ENCODE measurements at regions not wholly inside any gene's neighbourhood (a gene's known extent, or its start where the extent isn't known, plus 50 kb on each side); places are given as distances from the start of the nearest gene placed in this dataset.

- TF ChIP-seq SNAPC4 (CRISPR knock-in tag; IDR thresholded peaks at IDR 0.05), result no peak
- peak; percentile 56 for TF ChIP-seq ZNF18 (CRISPR knock-in tag; IDR thresholded peaks at IDR 0.05; ENCODE audit: insufficient replicate concordance)
- TF ChIP-seq GATA4 (IDR thresholded peaks at IDR 0.05; ENCODE audit: borderline replicate concordance, low read depth), result peak; percentile 51; the same call in 1 of the 2 replicates
- peak; percentile 54; the same call in 1 of the 2 replicates for TF ChIP-seq ZBTB43 (CRISPR knock-in tag; conservative IDR thresholded peaks at IDR 0.05)
- peak; percentile 92 for TF ChIP-seq HNF4A (CRISPR knock-in tag; IDR thresholded peaks at IDR 0.05)
- TF ChIP-seq THAP11 (CRISPR knock-in tag; IDR thresholded peaks at IDR 0.05), result no peak
- TF ChIP-seq RARA (CRISPR knock-in tag; IDR thresholded peaks at IDR 0.05), result peak; percentile 59; the same call in 1 of the 2 replicates
- TF ChIP-seq CREBL2 (CRISPR knock-in tag; IDR thresholded peaks at IDR 0.05; ENCODE audit: borderline replicate concordance), result no peak
- TF ChIP-seq ZNF503 (CRISPR knock-in tag; IDR thresholded peaks at IDR 0.05), result peak; percentile 60
- no peak for TF ChIP-seq MIER2 (CRISPR knock-in tag; IDR thresholded peaks at IDR 0.05)
- TF ChIP-seq ISL2 (CRISPR knock-in tag; IDR thresholded peaks at IDR 0.05), result peak; percentile 93
- TF ChIP-seq MED13 (CRISPR knock-in tag; IDR thresholded peaks at IDR 0.05), result peak; percentile 92; the same call in 1 of the 2 replicates
- TF ChIP-seq ZNF616 (CRISPR knock-in tag; IDR thresholded peaks at IDR 0.05; ENCODE audit: low read depth), result no peak
- peak; percentile 92 for TF ChIP-seq NCOR1 (IDR thresholded peaks at IDR 0.05; ENCODE audit: borderline replicate concordance, low read length)
- TF ChIP-seq ZNF670 (CRISPR knock-in tag; IDR thresholded peaks at IDR 0.05; ENCODE audit: borderline replicate concordance), result peak; percentile 78
- 0 out of 2 replicates have a peak, but pooled peaks have one; percentile 36 for TF ChIP-seq ZNF12 (CRISPR knock-in tag; IDR thresholded peaks at IDR 0.05)
- peak; percentile 82 for TF ChIP-seq CREM (IDR thresholded peaks at IDR 0.05)
- TF ChIP-seq CREM (CRISPR knock-in tag; IDR thresholded peaks at IDR 0.05), result no peak
- TF ChIP-seq SIX1 (CRISPR knock-in tag; IDR thresholded peaks at IDR 0.05; ENCODE audit: borderline replicate concordance), result peak; percentile 34; the same call in 1 of the 2 replicates
Observed at GRCh38 chr12:24038211-24038997, 88.9 kb upstream of the SOX5 start (continued).

Measured in HepG2 (cell line).